GM21619 (cell line): ENCODE measurements at regions not wholly inside any gene's neighbourhood (a gene's known extent, or its start where the extent isn't known, plus 50 kb on each side); places are given as distances from the start of the nearest gene placed in this dataset.

Experiments used
- ATAC-seq: cut with Tn5 transposase; IDR thresholded peaks from one replicate; pipeline ENCODE4 v1.9.1; 2021; ENCODE audit not compliant: unreplicated experiment

DNA sequence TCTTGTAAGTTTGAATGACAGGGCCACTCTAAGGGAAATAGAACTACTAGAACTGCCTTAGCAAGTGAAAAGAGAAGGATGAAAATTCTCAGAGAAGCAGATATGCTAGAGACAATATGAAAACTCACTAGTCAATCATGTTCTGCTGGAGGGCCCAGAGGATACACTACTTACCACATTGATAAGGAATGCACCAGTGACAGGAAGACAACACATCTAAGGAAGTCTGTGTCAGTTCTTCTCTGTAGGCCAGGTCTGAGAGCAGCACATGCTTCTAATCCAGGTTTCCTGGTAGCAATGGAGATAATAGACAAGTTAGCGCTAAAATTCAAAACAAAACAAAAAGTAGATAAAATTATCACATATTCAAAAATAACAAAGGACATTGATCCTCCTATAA lies 235.2 kb upstream of the AKR1E2 start:
- ATAC-seq, result no peak

DNA sequence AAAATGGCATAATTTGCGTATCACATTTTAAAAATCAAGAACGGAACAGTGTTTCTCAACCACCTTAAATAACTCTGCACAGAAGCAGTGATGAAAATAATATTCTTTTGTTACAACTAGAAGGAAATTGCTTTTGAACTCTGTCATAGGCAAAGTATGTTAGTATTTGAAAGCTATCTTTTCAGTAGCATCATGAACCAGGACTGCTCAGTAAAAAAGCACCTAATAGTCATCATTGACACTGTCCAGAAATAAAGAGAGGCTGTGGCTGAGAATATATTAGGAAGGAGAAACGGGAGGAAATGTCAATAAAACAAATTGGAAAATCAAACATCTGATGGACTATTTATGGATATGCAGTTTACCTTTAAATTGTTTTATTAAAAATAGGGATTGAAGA lies 237.2 kb upstream of the AKR1E2 start:
- no peak for ATAC-seq

GRCh38 chr10:4587466-4587865 lies 238.5 kb upstream of the AKR1E2 start:
- ATAC-seq, result no peak

DNA sequence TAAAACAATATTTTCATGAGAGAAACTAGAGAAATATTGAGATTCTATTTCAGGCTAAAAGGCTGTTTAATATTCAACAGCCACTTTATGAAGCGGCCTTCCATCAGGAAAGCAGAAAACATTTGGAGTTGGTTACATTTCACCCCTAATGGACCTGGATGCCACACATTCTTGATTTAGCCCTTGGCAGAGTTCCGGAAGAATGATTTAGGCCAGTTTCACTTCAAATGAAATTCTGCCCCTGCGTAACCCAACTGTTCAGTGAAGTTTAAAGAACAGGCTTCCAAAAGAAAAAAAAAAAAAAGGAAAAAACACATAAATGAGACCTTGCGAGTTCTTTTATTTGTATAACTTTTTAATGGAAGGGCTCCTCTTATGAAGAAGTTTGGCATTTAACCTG lies 239.2 kb upstream of the AKR1E2 start:
- ATAC-seq, result no peak

DNA sequence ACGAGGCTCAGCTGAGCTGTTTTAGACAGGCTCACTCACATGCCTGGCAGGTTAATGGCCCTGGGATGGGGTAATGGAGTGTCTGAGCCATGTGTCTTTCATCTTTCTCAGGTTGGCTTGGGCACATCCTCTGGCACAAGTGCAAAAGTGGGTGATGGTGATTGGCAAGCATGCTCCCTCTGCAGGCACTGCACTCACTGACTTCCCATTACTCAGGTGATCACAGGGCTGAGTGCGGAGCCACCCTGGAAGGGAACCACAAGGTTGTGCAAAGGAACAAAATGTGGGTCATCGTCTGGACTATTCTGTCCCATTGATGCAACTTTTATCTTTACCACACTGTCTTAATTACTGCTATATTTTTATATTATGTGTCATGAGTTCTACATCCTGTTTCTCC lies 244.1 kb upstream of the AKR1E2 start:
- no peak for ATAC-seq

DNA sequence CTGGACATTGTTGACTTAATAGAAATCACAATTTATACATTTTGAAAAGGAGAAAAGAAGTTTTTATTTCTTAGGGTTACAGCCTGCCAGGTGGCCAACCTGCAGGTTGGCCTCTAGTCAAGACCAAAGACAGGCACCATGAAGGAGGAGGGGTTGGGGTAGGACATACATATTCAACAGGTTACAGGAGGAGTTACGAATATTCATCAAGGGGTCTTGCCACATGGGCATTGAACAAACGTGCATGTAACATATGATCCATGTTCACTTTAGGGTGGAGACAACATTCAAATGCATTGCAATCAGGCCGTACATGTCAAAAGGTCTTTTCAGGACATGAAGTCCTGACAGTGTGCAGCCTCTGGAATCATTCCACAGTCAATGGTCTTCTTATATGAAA lies 246.2 kb upstream of the AKR1E2 start:
- ATAC-seq, result no peak

GRCh38 chr10:4576206-4576605 lies 249.8 kb upstream of the AKR1E2 start:
- no peak for ATAC-seq

DNA sequence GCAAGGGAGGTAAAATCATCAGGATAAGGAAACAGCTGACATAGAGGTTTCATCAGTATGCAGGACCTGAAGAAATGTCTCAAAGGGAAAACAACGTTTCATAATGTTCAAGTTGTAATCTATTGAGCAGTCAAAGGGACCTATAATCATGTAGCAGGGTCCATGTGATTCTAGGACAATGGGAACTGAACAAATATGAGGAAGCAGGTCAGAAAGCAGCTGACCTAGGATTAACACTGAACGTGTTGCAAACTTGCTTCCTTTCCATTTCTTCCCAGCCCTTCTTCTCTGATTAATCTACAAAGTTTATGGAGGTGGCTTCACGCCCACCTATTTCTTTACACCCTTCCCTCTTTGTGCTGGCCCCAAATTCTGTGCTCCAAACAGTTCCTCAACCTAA lies 256.9 kb upstream of the AKR1E2 start:
- no peak for ATAC-seq

DNA sequence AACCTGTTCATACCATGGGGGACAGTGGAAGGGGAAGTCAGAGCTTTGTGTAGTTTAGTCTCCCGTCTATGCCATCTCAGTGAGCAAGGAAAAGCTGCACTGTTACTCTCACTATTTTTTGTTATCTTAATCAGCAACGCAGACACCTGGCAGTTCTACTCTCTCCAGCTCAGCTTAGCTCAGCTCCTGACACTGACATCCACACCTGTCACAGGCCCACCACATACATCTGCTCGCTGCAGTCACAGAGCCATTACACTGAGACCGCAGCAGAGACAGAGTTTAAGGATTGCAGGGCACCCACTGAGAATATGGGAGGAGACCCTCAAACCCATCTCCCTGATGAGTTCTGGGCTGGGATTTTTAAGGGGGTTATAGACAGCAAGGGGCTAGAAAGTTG lies 257.3 kb upstream of the AKR1E2 start:
- ATAC-seq, result no peak

DNA sequence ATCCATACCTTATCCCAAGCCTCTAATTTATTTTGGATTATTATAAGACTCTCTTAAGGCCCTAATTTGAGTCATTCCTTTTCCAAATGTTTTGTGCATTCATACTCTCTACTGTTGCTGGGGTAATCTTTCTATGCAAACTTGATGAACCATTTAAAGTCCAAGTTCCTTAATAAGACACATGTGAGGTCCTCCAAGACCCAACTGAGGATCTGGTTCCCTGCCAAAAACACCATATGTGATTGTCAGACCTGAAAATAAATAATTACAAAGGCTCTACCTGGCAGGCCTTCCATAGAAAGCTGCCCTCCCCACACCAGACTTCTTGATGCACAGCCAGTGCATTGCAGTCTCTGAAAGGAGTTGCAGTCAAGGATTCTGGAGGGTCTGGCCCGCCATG lies 257.9 kb upstream of the AKR1E2 start:
- ATAC-seq, result no peak

- ATAC-seq, result no peak
These were observed 258.4 kb upstream of the AKR1E2 start for GRCh38 chr10:4567637-4568036.

DNA sequence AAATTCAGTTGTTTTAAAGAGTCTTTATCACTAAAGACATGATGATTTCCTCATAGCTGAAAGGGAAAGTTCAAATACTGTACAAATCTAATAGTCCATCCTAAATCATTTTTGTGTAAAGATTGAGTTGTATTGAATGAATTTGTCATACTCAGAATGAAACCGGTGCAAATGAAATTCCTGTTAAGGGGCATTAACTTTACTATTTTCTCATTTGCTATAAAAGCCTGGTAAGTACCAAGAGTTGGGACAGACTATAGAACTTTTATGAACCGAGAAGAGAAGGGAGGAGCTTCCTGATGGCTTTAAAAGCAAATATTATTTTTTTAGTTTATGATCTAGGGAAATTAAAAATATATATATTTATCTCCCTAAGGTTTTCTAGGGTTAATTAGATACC lies 260.0 kb upstream of the AKR1E2 start:
- ATAC-seq, result no peak

GRCh38 chr10:4561296-4561695 lies 264.7 kb upstream of the AKR1E2 start:
- ATAC-seq, result no peak

DNA sequence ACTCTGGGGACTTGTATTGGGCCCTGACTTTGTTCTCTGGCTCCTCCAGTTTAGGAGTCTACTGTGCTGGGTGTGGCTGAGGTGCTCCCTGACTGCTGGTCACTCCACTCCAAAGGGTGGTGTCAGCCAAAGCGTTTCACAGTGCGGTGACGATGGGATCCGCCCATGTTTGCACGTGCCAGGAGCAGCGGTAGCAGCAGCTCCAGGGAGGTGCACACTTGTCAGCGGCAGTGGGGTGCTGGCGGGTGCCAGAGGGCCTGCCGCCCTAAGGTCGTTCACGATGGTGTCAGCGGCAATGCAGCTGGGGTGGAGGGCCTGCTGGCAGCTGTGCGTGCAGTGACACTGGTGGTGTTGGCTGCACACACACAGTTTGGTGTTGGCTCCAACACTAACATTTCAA lies 268.5 kb upstream of the AKR1E2 start:
- ATAC-seq, result no peak

- ATAC-seq, result no peak
These were observed 269.5 kb upstream of the AKR1E2 start for GRCh38 chr10:4556527-4556926.

GRCh38 chr10:4555920-4556319 lies 270.1 kb upstream of the AKR1E2 start:
- no peak for ATAC-seq

GRCh38 chr10:4549139-4549653 lies 276.8 kb upstream of the AKR1E2 start:
- no peak for ATAC-seq

DNA sequence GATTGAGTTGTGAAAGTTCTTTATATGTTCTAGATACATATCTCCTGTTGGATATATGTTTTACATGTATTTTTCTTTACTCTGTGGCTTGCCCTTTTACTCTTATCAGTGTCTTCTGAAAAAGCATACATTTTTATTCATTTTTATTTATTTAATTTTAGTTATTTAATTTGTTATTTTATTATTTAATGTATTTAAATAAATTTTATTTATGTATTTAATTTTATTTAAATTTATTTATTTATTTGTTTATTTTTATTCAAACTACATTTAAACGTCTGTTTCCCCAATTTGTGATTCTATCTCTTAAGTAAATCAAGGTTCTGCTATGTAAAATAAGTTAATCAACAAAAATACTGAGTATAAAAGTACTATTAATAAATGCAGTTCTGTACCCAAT lies 279.1 kb upstream of the AKR1E2 start:
- ATAC-seq, result no peak

GRCh38 chr10:4546500-4546899 lies 279.5 kb upstream of the AKR1E2 start:
- ATAC-seq, result no peak

GRCh38 chr10:4545062-4545461 lies 280.9 kb upstream of the AKR1E2 start:
- no peak for ATAC-seq

DNA sequence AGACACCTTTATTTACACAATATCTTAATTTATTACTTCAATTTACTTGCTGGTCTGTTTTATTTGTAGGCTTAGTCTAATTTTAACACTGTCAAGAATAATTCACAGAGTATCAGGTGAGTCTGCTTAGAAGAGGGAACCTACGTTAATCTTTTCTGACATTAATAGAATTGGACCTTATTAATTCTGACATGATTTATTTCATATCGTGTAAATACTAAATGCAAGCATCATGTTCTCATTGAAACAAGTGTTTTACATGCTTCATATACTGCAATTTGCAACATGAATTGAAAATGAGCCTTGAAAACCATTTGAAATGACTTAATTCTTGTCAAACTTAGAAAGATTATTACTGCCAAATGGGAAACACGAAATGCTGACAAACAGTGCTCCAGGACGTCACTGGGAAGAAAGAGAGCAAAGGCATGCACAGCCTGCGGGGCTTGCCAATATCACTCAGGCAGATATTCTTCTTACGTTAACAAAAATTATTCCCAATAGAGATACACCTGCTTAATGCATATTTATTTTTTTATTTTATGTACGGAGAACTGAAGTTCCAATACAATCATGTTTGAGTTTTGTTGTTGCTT lies 282.0 kb upstream of the AKR1E2 start:
- ATAC-seq, result no peak

DNA sequence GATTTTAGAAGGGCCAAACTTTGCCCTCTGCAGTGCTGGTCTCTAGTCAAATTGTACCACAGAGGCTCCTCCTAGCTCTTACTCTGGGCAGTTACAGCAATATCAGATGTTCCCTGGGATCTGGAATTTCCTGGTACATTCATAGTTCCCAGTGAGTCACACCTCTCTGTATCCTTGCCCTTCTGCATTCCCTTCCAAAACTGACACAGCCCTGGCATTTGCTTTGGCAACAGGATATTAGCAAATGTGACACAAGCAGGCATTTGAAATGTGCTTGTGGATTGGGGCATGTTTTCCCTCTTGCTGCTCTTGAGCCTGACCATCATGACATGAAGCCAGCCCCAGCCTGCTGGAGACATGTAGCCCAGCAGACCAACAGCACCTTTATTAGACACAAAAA lies 284.7 kb upstream of the AKR1E2 start:
- ATAC-seq, result no peak

- no peak for ATAC-seq
These were observed 288.0 kb upstream of the AKR1E2 start for GRCh38 chr10:4538016-4538415.

- ATAC-seq, result no peak
These were observed 290.5 kb upstream of the AKR1E2 start for GRCh38 chr10:4535521-4535920.
